Left lung (tissue), 4 donors: ENCODE measurements at regions not wholly inside any gene's neighbourhood (a gene's known extent, or its start where the extent isn't known, plus 50 kb on each side); places are given as distances from the start of the nearest gene placed in this dataset.

Experiments
- ATAC-seq: fragments of 200-7000 bp; cut with Tn5 transposase; one replicate; pipeline ENCODE4 v1.9.1; 2020; ENCODE audit warnings: moderate library complexity
- DNase-seq, 4 donors: peaks; one replicate each; pipeline ENCODE4 v3.0.0-alpha.2; 2013 to 2020
- H3K27ac ChIP-seq, 2 donors: fragments of 200-600 bp; sonication (generic) in 1 of 2; one replicate each; pipeline versions ENCODE4 v1.5.0 to v1.8.0; 2020 to 2021
- H3K27me3 ChIP-seq, 2 donors: fragments of 200-600 bp; sonication (generic) in 1 of 2; one replicate each; pipeline versions ENCODE4 v1.5.0 to v1.8.0; 2020 to 2021
- H3K36me3 ChIP-seq, 2 donors: fragments of 200-600 bp; sonication (generic) in 1 of 2; one replicate each; pipeline versions ENCODE4 v1.5.0 to v1.8.0; 2020 to 2021
- H3K4me1 ChIP-seq, 2 donors: fragments of 200-600 bp; one replicate each; pipeline ENCODE4 v1.8.0; 2021
- H3K4me3 ChIP-seq, 2 donors: fragments of 200-600 bp; sonication (generic) in 1 of 2; one replicate each; pipeline versions ENCODE4 v1.5.0 to v1.8.0; 2020 to 2021; ENCODE audit warnings: mild to moderate bottlenecking in 1 of 2
- H3K9me3 ChIP-seq, 2 donors: fragments of 200-600 bp; sonication (generic) in 1 of 2; one replicate each; pipeline versions ENCODE4 v1.5.0 to v1.8.0; 2020 to 2021
- CTCF ChIP-seq, 2 donors: fragments of 200-600 bp; sonication (generic) in 1 of 2; IDR thresholded peaks; one replicate each; pipeline versions ENCODE4 v1.5.0 to v1.8.0; 2021; ENCODE audit warnings: antibody characterized with exemption in 2 of 2
- intact Hi-C, 2 donors: fragments of 100-400 bp; cut with DNase I; formaldehyde crosslinking; loops; one replicate each; pipeline versions ENCODE4 v1.11.2 to v1.14.2; 2022
- donor health status: DM: no; HTN: yes; CAD: no.
- donor health status: DM: no; HTN: no; CAD: no.

GRCh38 chr3:31164381-31164780 is 269.9 kb upstream of the GADL1 start:
- Histone ChIP-seq H3K9me3 (no peaks in the 10 kb centered on the region), H3K4me3 (no peak overlapping the region), H3K36me3 (no peaks in the 10 kb centered on the region), H3K4me1 (peaks cover 0 to 17% of the 10 kb centered on the region in 2 donors), H3K27ac (no peak overlapping the region), H3K27me3 (no peaks in the 10 kb centered on the region)
- intact Hi-C loops: no loop called here
- no peak for TF ChIP-seq CTCF (IDR thresholded peaks at IDR 0.05)
- DNase-seq: no peak
- ATAC-seq: peak; percentile 8

- Histone ChIP-seq H3K27me3 (no peaks in the 10 kb centered on the region), H3K4me3 (no peak overlapping the region), H3K27ac (peak overlapping the region; percentile 43 to 69), H3K36me3 (no peaks in the 10 kb centered on the region), H3K9me3 (no peaks in the 10 kb centered on the region), H3K4me1 (peaks cover 0 to 17% of the 10 kb centered on the region in 2 donors)
- DNase-seq (peak in 3 of 4 donors; percentile 34 to 64 (median 52)), ATAC-seq (peak; percentile 88)
- no peak for TF ChIP-seq CTCF (IDR thresholded peaks at IDR 0.05)
- intact Hi-C loops: no loop called here
These were observed 271.0 kb upstream of the GADL1 start for GRCh38 chr3:31165399-31165860.

GRCh38 chr3:31166249-31166885 is 271.9 kb upstream of the GADL1 start:
- DNase-seq (peak in 2 of 4 donors; percentile 23 to 30), ATAC-seq (peak; percentile 46)
- H3K36me3 ChIP-seq: no peaks in the 10 kb centered on the region
- H3K27ac ChIP-seq: peak overlapping the region; percentile 43 to 69
- H3K27me3 ChIP-seq: no peaks in the 10 kb centered on the region
- H3K9me3 ChIP-seq: no peaks in the 10 kb centered on the region
- no peak overlapping the region for H3K4me3 ChIP-seq
- no peak for TF ChIP-seq CTCF (IDR thresholded peaks at IDR 0.05)
- peaks cover 0 to 17% of the 10 kb centered on the region in 2 donors for H3K4me1 ChIP-seq
- intact Hi-C loops: no loop called here

GRCh38 chr3:31167666-31168065 is 273.2 kb upstream of the GADL1 start:
- no peaks in the 10 kb centered on the region for H3K27me3 ChIP-seq
- H3K9me3 ChIP-seq: no peaks in the 10 kb centered on the region
- ATAC-seq (no peak), DNase-seq (no peak)
- TF ChIP-seq CTCF (IDR thresholded peaks at IDR 0.05): no peak
- H3K4me3 ChIP-seq: no peak overlapping the region
- no peaks in the 10 kb centered on the region for H3K36me3 ChIP-seq
- peak overlapping the region; percentile 4 to 69 for H3K27ac ChIP-seq
- intact Hi-C loops: no loop called here
- peaks cover 0 to 17% of the 10 kb centered on the region in 2 donors for H3K4me1 ChIP-seq

- no peaks in the 10 kb centered on the region for H3K9me3 ChIP-seq
- H3K27ac ChIP-seq: peak overlapping the region; percentile 18 to 40
- no peaks in the 10 kb centered on the region for H3K27me3 ChIP-seq
- H3K4me3 ChIP-seq: no peak overlapping the region
- peak; percentile 74 for ATAC-seq
- no peak for DNase-seq
- intact Hi-C loops: no loop called here
- TF ChIP-seq CTCF (IDR thresholded peaks at IDR 0.05): no peak
- H3K4me1 ChIP-seq: peaks cover 0 to 12% of the 10 kb centered on the region in 2 donors
- no peaks in the 10 kb centered on the region for H3K36me3 ChIP-seq
These were observed 276.6 kb upstream of the GADL1 start for GRCh38 chr3:31170932-31171670.
